Stimulated activated naive B cell treated with anti-CD40 and anti-IgM and Interleukin-4, amounts not matched to agents 10 μg/mL and 1 μg/mL and 100 μg/mL, for 72 hours (primary cell): ENCODE measurements at regions not wholly inside any gene's neighbourhood (a gene's known extent, or its start where the extent isn't known, plus 50 kb on each side); places are given as distances from the start of the nearest gene placed in this dataset.

Source experiments
- ATAC-seq, 2 donors: fragments of 150-1000 bp; cut with Tn5 transposase; replicated peaks; 2 replicates each; pipeline ENCODE4 v1.10.0; 2021; ENCODE audit warnings: moderate library complexity in 1 of 2
- DNase-seq: peaks from one replicate; pipeline ENCODE4 v3.0.0; 2021
- H3K27ac Mint-ChIP-seq: one replicate; pipeline ENCODE4 v1.8.0; 2022; ENCODE audit warnings: mild to moderate bottlenecking, mixed read lengths
- H3K27me3 Mint-ChIP-seq, 2 donors: one replicate each; pipeline ENCODE4 v1.8.0; 2022; ENCODE audit warnings: mixed read lengths in 2 of 2
- H3K36me3 Mint-ChIP-seq, 2 donors: one replicate each; pipeline ENCODE4 v1.8.0; 2022; ENCODE audit warnings: mixed read lengths in 2 of 2, mild to moderate bottlenecking in 1 of 2
- H3K4me1 Mint-ChIP-seq, 2 donors: one replicate each; pipeline ENCODE4 v1.8.0; 2022; ENCODE audit warnings: mixed read lengths in 2 of 2, mild to moderate bottlenecking in 1 of 2
- H3K4me3 Mint-ChIP-seq, 2 donors: one replicate each; pipeline ENCODE4 v1.8.0; 2022; ENCODE audit warnings: mild to moderate bottlenecking in 2 of 2, mixed read lengths in 2 of 2, moderate library complexity in 1 of 2
- H3K9me3 Mint-ChIP-seq, 2 donors: one replicate each; pipeline ENCODE4 v1.8.0; 2022; ENCODE audit warnings: mixed read lengths in 2 of 2, mild to moderate bottlenecking in 1 of 2

DNA sequence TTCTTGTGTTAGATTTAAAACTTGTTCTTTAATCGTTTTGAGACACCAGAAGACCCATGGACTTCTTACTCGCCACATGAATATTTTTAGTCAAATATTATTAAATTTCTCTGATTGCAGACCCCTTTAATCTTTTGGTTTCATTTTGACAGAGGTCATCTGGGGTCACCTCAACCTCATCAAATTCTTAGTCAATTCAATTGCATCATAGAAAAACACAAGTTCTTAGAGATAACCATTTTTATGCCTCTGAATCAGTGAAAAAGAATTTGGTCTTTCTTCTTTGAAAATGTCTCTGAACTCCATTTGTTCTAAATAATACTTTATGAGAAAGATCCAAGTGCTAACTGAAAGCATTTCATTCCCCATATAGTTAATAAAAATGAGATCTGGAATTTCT is 55.2 kb upstream of the CBLN4 start:
- H3K27me3 Mint-ChIP-seq: no peaks in the 10 kb centered on the region
- no peak overlapping the region for H3K4me3 Mint-ChIP-seq
- no peaks in the 10 kb centered on the region for H3K36me3 Mint-ChIP-seq
- H3K9me3 Mint-ChIP-seq: peaks cover 3 to 4% of the 10 kb centered on the region in 2 donors
- ATAC-seq (no peak), DNase-seq (no peak)
- H3K4me1 Mint-ChIP-seq: no peaks in the 10 kb centered on the region
- no peak overlapping the region for H3K27ac Mint-ChIP-seq

GRCh38 chr20:56069016-56069415 is 63.7 kb upstream of the CBLN4 start:
- no peak overlapping the region for H3K4me3 Mint-ChIP-seq
- H3K36me3 Mint-ChIP-seq: no peaks in the 10 kb centered on the region
- H3K9me3 Mint-ChIP-seq: peaks cover 3 to 6% of the 10 kb centered on the region in 2 donors
- no peaks in the 10 kb centered on the region for H3K27me3 Mint-ChIP-seq
- H3K4me1 Mint-ChIP-seq: no peaks in the 10 kb centered on the region
- ATAC-seq (no peak), DNase-seq (no peak)
- H3K27ac Mint-ChIP-seq: no peak overlapping the region

GRCh38 chr20:56072165-56072564 is 66.8 kb upstream of the CBLN4 start:
- Mint-ChIP-seq H3K4me1 (no peaks in the 10 kb centered on the region), H3K9me3 (peaks cover 6 to 11% of the 10 kb centered on the region in 2 donors), H3K4me3 (no peak overlapping the region), H3K27me3 (no peaks in the 10 kb centered on the region), H3K27ac (no peak overlapping the region), H3K36me3 (no peaks in the 10 kb centered on the region)
- no peak for ATAC-seq
- no peak for DNase-seq

DNA sequence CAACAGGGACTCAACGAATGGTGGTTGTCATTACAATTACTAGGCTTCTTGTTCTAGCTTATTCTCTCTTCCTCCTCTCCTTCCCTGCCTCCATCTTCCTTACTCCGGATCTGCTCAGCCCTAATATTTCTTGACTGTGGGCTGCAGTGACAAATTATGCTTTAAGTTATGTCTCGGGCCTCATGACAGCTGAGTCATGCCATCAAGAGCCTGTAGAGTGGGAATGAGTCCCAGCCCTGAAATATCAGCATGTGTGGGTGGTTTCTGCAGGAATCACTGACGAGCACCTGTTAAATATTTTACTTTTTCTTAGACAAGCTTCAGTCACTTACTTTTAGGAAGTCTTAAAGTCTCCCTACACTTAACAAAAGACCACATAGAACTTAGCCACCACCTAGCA is 83.1 kb upstream of the CBLN4 start:
- H3K27me3 Mint-ChIP-seq: peaks cover 0 to 4% of the 10 kb centered on the region in 2 donors
- H3K4me1 Mint-ChIP-seq: no peaks in the 10 kb centered on the region
- no peak overlapping the region for H3K4me3 Mint-ChIP-seq
- H3K27ac Mint-ChIP-seq: no peak overlapping the region
- peaks cover 6 to 14% of the 10 kb centered on the region in 2 donors for H3K9me3 Mint-ChIP-seq
- DNase-seq: no peak
- no peaks in the 10 kb centered on the region for H3K36me3 Mint-ChIP-seq
- no peak for ATAC-seq

GRCh38 chr20:56091628-56092234 is 86.4 kb upstream of the CBLN4 start:
- H3K4me1 Mint-ChIP-seq: no peaks in the 10 kb centered on the region
- no peaks in the 10 kb centered on the region for H3K36me3 Mint-ChIP-seq
- H3K9me3 Mint-ChIP-seq: peaks cover 21 to 35% of the 10 kb centered on the region in 2 donors
- peak overlapping the region; percentile 20 for H3K27ac Mint-ChIP-seq
- H3K27me3 Mint-ChIP-seq: peaks cover 0 to 4% of the 10 kb centered on the region in 2 donors
- no peak for DNase-seq
- ATAC-seq: no peak
- H3K4me3 Mint-ChIP-seq: no peak overlapping the region

GRCh38 chr20:56094228-56094627 is 88.9 kb upstream of the CBLN4 start:
- no peak for ATAC-seq
- no peak overlapping the region for H3K27ac Mint-ChIP-seq

GRCh38 chr20:56098981-56099500 is 93.7 kb upstream of the CBLN4 start:
- H3K27me3 Mint-ChIP-seq: no peaks in the 10 kb centered on the region
- H3K4me3 Mint-ChIP-seq: no peak overlapping the region
- H3K36me3 Mint-ChIP-seq: no peaks in the 10 kb centered on the region
- H3K9me3 Mint-ChIP-seq: peaks cover 15 to 17% of the 10 kb centered on the region in 2 donors
- H3K4me1 Mint-ChIP-seq: no peaks in the 10 kb centered on the region
- H3K27ac Mint-ChIP-seq: peak overlapping the region; percentile 57
- no peak for DNase-seq
- ATAC-seq: no peak

More at GRCh38 chr20:56094228-56094627, 88.9 kb upstream of the CBLN4 start:
- peaks cover 23 to 31% of the 10 kb centered on the region in 2 donors for H3K9me3 Mint-ChIP-seq
- no peak for DNase-seq
- H3K4me3 Mint-ChIP-seq: no peak overlapping the region
- no peaks in the 10 kb centered on the region for H3K36me3 Mint-ChIP-seq
- no peaks in the 10 kb centered on the region for H3K4me1 Mint-ChIP-seq
- no peaks in the 10 kb centered on the region for H3K27me3 Mint-ChIP-seq

- Mint-ChIP-seq H3K27me3 (no peaks in the 10 kb centered on the region), H3K27ac (no peak overlapping the region), H3K4me3 (no peak overlapping the region), H3K4me1 (no peaks in the 10 kb centered on the region), H3K36me3 (no peaks in the 10 kb centered on the region), H3K9me3 (peaks cover 2 to 6% of the 10 kb centered on the region in 2 donors)
- DNase-seq (no peak), ATAC-seq (no peak)
Observed at GRCh38 chr20:56111961-56112730, 106.8 kb upstream of the CBLN4 start.

DNA sequence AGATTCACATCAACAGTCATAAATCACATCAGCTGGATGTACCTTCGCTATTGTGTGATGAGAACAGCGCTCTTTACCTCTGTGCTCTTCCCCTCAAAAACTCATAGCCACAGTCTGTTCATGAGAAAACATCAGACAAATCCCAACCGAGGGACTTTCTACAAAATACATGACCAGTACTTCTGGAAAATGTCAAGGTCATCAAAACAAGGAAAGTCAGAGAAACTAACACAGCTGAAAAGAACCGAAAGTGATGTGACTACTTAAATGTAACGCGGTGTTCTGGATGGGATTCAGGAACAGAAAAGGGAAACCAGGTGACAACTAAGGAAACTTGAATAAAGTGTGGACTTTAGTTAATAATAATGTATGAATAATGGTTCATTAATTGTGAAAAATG is 112.0 kb upstream of the CBLN4 start:
- no peak for DNase-seq

DNA sequence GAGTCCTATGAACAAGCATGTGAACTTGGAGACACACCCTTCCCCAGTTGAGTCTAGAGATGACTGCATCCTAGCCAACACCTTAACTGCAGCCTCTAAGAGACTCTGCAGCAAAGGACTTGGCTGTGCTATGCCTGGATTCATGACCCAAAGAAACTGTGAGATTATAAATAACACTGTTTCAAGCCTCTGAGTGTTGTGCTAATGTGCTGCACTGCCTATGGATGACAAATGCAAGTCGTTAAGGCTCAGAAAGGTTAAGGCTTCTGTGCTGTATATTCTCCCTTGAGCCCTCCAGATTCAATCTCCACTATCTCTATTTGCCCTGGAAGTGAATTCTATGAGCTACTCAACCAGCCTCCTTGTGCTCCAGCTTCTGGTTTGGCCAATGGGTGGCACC is 116.5 kb upstream of the CBLN4 start:
- Mint-ChIP-seq H3K4me3 (no peak overlapping the region), H3K9me3 (peaks cover 4 to 11% of the 10 kb centered on the region in 2 donors), H3K36me3 (no peaks in the 10 kb centered on the region), H3K27me3 (no peaks in the 10 kb centered on the region), H3K4me1 (no peaks in the 10 kb centered on the region), H3K27ac (no peak overlapping the region)
- DNase-seq: no peak
- no peak for ATAC-seq

More for the DNA sequence above, 112.0 kb upstream of the CBLN4 start:
- Mint-ChIP-seq H3K36me3 (no peaks in the 10 kb centered on the region), H3K27me3 (no peaks in the 10 kb centered on the region), H3K9me3 (peaks cover 2 to 10% of the 10 kb centered on the region in 2 donors), H3K27ac (no peak overlapping the region), H3K4me3 (no peak overlapping the region), H3K4me1 (no peaks in the 10 kb centered on the region)
- no peak for ATAC-seq

DNA sequence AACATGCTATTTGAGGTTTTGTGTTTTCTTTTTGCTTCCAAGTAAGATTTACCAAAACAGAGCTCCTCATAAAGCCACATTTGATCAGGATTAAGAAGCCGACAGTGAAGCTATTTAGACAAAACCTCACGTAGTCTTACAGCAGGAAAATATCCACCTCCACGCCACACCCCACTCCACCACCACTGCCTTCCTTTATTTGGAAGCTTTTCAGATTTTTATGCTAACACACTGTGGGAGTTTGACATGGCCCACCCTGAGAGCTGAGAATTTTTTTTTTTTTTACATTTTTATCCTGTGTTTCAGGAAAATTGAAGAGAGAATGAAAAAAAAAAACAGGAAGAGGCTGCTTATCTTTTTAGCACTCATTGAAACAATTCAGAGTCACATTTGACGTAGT is 104.8 kb upstream of the MC3R start:
- ATAC-seq: no peak
- Mint-ChIP-seq H3K4me3 (no peak overlapping the region), H3K27ac (no peak overlapping the region), H3K36me3 (no peaks in the 10 kb centered on the region), H3K9me3 (peaks cover 7 to 10% of the 10 kb centered on the region in 2 donors), H3K4me1 (no peaks in the 10 kb centered on the region), H3K27me3 (peaks cover 4 to 8% of the 10 kb centered on the region in 2 donors)
- DNase-seq: no peak

- Mint-ChIP-seq H3K36me3 (no peaks in the 10 kb centered on the region), H3K9me3 (peaks cover 2 to 5% of the 10 kb centered on the region in 2 donors), H3K4me1 (no peaks in the 10 kb centered on the region), H3K4me3 (no peak overlapping the region), H3K27me3 (peaks cover 0 to 3% of the 10 kb centered on the region in 2 donors), H3K27ac (no peak overlapping the region)
- ATAC-seq (no peak), DNase-seq (no peak)
Observed at GRCh38 chr20:56151834-56152233, 96.7 kb upstream of the MC3R start.

- DNase-seq: no peak
- Mint-ChIP-seq H3K4me1 (no peaks in the 10 kb centered on the region), H3K27ac (no peak overlapping the region), H3K9me3 (peaks cover 2 to 5% of the 10 kb centered on the region in 2 donors), H3K36me3 (no peaks in the 10 kb centered on the region), H3K27me3 (peaks cover 0 to 3% of the 10 kb centered on the region in 2 donors), H3K4me3 (no peak overlapping the region)
- ATAC-seq: no peak
Observed at GRCh38 chr20:56153926-56154325, 94.6 kb upstream of the MC3R start.

- H3K4me1 Mint-ChIP-seq: no peaks in the 10 kb centered on the region
- peaks cover 0 to 3% of the 10 kb centered on the region in 2 donors for H3K27me3 Mint-ChIP-seq
- no peaks in the 10 kb centered on the region for H3K36me3 Mint-ChIP-seq
- DNase-seq (no peak), ATAC-seq (no peak)
- H3K27ac Mint-ChIP-seq: no peak overlapping the region
- H3K9me3 Mint-ChIP-seq: peaks cover 2 to 5% of the 10 kb centered on the region in 2 donors
- H3K4me3 Mint-ChIP-seq: no peak overlapping the region
Observed at GRCh38 chr20:56155625-56156024, 92.9 kb upstream of the MC3R start.
